C4-2B (cell line): ENCODE measurements at regions not wholly inside any gene's neighbourhood (a gene's known extent, or its start where the extent isn't known, plus 50 kb on each side); places are given as distances from the start of the nearest gene placed in this dataset.
"Not testable (repeated sequence)": the region's sequence is repeated elsewhere in the genome, so short reads cannot be mapped to it uniquely, and the experiment has no call there.

Experiments
- H3K27ac ChIP-seq: fragments of 450-650 bp; 2 replicates; pipeline ENCODE4 v1.5.1; 2017
- ZFX ChIP-seq: fragments of 450-650 bp; IDR thresholded peaks from 2 replicates; pipeline ENCODE4 v1.6.1; 2017
- TF ChIP-seq, protein P1 (sequence below): fragments of 450-650 bp; conservative IDR thresholded peaks from 2 replicates; pipeline ENCODE4 v1.5.1; 2017; ENCODE audit warnings: mild to moderate bottlenecking

DNA sequence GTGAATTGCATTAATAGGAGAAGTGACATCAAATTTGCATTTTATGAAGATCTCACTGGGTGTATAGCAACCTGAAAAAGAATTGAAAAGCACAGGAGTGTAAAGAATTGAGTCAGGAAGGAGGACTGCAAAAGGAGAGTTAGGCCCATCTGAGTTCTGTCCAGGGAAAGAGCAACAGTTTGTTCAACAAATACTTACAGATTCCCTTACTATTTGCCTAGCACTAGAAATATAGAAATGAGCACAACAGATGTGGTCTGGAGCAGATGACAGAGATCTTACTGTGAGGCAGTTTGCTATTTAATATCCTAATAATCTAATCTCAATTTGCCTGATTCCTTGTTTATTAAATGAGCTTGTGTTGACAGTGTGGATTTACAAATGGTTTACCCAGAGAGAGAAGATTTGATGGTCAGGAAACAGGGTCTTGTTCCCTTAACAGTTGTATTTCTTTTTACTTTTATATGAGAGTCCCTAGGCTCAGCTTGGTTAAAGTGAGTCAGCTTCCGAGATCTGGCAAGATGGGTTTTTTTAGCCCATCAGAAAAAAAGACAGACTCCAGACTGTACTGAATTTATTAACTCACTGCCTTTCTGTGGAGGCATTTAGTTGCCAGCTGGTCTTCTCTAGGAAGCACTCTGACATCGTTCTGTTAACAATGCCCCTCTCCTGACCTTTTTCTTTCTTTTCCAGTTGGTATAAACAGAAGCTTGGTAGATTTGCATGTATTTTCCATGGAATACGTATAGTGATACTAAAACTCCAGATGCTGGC lies 229.7 kb downstream of the TTC6 start:
- H3K27ac ChIP-seq = no peak overlapping the region
- no peak for TF ChIP-seq ZFX
- TF ChIP-seq, protein P1, sequence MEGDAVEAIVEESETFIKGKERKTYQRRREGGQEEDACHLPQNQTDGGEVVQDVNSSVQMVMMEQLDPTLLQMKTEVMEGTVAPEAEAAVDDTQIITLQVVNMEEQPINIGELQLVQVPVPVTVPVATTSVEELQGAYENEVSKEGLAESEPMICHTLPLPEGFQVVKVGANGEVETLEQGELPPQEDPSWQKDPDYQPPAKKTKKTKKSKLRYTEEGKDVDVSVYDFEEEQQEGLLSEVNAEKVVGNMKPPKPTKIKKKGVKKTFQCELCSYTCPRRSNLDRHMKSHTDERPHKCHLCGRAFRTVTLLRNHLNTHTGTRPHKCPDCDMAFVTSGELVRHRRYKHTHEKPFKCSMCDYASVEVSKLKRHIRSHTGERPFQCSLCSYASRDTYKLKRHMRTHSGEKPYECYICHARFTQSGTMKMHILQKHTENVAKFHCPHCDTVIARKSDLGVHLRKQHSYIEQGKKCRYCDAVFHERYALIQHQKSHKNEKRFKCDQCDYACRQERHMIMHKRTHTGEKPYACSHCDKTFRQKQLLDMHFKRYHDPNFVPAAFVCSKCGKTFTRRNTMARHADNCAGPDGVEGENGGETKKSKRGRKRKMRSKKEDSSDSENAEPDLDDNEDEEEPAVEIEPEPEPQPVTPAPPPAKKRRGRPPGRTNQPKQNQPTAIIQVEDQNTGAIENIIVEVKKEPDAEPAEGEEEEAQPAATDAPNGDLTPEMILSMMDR = no peak

DNA sequence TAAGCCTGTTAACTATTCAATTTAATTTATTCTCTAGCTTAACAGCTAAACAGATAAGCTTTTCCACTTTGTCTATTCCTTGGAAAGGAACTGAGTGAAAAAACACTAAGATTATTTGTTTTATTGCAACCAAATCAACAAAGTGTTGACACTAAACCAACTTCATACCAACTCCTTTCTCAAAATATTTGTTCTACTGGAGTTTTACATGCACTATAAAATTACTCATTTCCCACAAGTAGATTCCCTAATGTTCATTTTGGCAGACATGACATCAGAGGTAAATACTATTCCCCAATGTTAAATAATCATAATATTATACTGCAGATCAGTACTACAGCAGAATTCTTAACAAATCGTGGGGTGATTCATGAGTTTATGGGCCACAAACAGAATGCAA lies 231.4 kb downstream of the TTC6 start:
- H3K27ac ChIP-seq = no peak overlapping the region
- TF ChIP-seq, protein P1 = no peak
- no peak for TF ChIP-seq ZFX

DNA sequence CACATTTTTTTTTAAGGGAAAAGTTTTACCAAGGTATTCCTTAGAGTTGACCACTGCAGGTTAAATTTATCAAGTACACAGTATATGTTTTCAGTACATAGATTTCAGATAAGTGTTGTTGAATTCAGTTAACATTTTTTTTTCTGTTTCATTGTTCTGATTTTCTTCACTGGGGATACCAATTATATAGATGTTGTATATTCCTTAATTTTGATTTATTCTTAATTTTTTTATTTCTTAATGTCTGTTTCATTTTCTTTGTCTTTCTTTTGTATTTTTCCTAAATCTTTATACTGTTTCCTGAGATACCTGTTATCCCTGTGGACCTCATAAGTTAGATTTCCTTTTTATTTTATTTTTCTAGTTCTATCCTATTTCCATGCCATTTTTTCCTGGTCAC lies 234.8 kb downstream of the TTC6 start:
- TF ChIP-seq, protein P1 = no peak
- no peak for TF ChIP-seq ZFX
- H3K27ac ChIP-seq = no peak overlapping the region

DNA sequence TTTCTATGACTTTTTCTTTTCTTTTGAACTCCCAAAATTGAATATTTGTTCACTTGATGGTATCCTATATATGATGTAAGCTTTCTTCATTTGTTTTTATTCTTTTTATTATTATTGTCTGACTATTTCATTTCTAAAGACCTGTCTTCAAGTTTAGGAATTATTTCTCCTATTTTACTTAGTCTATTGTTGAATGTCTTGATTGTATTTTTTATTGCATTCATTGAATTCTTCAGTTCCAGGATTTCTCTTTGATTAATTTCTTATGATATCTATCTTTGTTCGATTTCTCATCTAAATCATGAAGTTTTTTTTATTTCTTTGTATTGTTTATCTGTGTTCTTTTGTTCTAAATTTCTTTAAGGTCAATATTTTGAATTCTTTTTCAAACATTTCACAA lies 238.8 kb downstream of the TTC6 start:
- no peak overlapping the region for H3K27ac ChIP-seq
- TF ChIP-seq, protein P1 = no peak
- no peak for TF ChIP-seq ZFX

DNA sequence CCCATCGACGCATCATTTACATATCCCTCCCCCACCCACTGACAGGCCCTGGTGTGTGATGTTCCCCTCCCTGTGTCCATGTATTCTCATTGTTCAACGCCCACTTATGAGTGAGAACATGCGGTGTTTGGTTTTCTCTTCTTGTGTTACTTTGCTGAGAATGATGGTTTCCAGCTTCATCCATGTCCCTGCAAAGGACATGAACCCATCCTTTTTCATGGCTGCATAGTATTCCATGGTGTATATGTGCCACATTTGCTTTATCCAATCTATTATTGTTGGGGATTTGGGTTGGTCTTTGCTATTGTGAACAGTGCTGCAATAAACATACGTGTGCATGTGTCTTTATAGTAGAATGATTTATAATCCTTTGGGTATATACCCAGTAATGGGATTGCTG lies 243.3 kb downstream of the TTC6 start:
- H3K27ac ChIP-seq = not testable (repeated sequence)

DNA sequence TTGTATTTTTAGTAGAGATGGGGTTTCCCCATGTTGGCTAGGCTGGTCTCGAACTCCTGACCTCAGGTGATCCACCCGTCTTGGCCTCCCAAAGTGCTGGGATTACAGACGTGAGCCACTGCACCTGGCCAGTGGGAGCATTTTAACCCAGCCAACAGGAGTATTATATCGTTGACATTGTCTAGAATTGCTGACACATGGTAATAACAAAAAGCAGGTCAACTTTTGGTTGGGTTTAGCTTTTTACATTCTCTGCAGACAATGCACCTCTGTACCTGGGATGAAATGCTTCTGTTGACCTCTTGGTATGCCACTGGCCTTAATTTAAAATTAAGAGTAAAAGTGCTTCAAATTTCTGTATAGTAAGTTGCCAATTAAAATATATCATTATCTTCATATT lies 245.6 kb downstream of the TTC6 start:
- H3K27ac ChIP-seq = not testable (repeated sequence)

DNA sequence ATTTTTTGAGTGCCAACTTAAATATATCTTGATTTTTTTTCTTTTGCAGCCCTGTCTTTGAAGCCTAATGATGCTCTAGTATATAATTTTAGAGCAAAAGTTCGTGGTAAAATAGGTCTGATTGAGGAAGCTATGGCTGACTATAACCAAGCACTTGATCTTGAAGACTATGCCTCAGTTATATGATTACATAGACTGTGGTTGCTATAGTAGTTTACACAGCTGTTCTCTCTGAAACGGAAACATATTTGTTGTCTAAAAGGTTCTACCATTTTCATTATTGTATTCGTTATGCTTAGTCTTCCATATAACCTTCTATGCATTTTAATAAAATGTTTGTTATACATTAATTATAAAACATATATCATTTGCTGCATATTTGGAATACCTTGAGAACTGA lies 246.7 kb downstream of the TTC6 start:
- TF ChIP-seq, protein P1 = no peak
- no peak overlapping the region for H3K27ac ChIP-seq

DNA sequence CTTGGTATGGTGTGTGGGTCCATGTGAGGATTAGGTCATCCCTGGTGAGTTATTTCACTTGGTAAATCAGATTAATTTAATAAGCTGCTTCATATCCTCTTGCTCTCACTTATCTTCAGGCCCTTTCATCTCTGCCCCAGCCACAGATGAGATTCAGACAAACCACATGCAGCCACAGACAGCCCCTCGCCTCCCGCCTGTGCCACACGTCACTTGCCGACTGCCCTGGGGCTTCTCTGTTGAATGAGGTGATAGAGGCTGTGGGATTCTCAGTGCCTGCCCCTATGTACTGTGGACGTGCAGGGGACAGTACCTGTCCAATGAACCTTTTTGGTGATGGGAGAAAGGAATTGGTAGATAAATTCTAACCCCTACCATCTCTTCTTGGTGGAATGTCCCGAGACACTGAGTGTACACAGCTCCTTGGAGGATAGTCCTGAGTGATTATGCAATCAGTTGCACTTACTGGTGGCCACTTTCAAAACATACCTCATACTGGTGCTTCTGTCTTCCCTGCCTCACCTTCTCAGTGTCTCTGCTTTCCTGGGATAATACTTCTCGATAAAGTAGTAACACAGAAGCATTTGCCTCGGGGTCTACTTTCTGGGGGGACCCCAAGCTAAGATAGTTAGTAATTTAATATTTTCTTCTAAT lies 248.7 kb downstream of the TTC6 start:
- H3K27ac ChIP-seq = no peak overlapping the region
- TF ChIP-seq, protein P1 = no peak
- no peak for TF ChIP-seq ZFX
